Retina (tissue), 1 donor: ENCODE measurements at regions not wholly inside any gene's neighbourhood (a gene's known extent, or its start where the extent isn't known, plus 50 kb on each side); places are given as distances from the start of the nearest gene placed in this dataset.

Source experiments
- DNase-seq: peaks from one replicate; pipeline ENCODE4 v3.0.0-alpha.2; 2016

GRCh38 chr5:5042806-5043205, 97.3 kb upstream of the ADAMTS16 start:
- DNase-seq, result no peak

- no peak for DNase-seq
These were observed 96.8 kb upstream of the ADAMTS16 start for GRCh38 chr5:5043346-5043745.

- no peak for DNase-seq
These were observed 95.8 kb upstream of the ADAMTS16 start for GRCh38 chr5:5044247-5044840.

GRCh38 chr5:5046680-5047502, 93.2 kb upstream of the ADAMTS16 start:
- no peak for DNase-seq

GRCh38 chr5:5050801-5051200, 89.3 kb upstream of the ADAMTS16 start:
- DNase-seq, result no peak

- DNase-seq, result no peak
These were observed 84.4 kb upstream of the ADAMTS16 start for GRCh38 chr5:5055712-5056111.

- DNase-seq, result no peak
These were observed 78.3 kb upstream of the ADAMTS16 start for GRCh38 chr5:5061836-5062235.

GRCh38 chr5:5062525-5063302, 77.4 kb upstream of the ADAMTS16 start:
- DNase-seq, result no peak

GRCh38 chr5:5063533-5063953, 76.6 kb upstream of the ADAMTS16 start:
- DNase-seq, result no peak

GRCh38 chr5:5065472-5065871, 74.7 kb upstream of the ADAMTS16 start:
- no peak for DNase-seq

GRCh38 chr5:5066276-5067186, 73.6 kb upstream of the ADAMTS16 start:
- DNase-seq, result no peak

- DNase-seq, result no peak
These were observed 70.3 kb upstream of the ADAMTS16 start for GRCh38 chr5:5069851-5070250.

- no peak for DNase-seq
These were observed 68.6 kb upstream of the ADAMTS16 start for GRCh38 chr5:5071554-5071953.

- DNase-seq, result no peak
These were observed 62.9 kb upstream of the ADAMTS16 start for GRCh38 chr5:5077236-5077635.

- no peak for DNase-seq
These were observed 61.9 kb upstream of the ADAMTS16 start for GRCh38 chr5:5078009-5078897.

- no peak for DNase-seq
These were observed 60.3 kb upstream of the ADAMTS16 start for GRCh38 chr5:5079876-5080275.

- DNase-seq, result no peak
These were observed 59.3 kb upstream of the ADAMTS16 start for GRCh38 chr5:5080790-5081189.

GRCh38 chr5:5085381-5085780, 54.7 kb upstream of the ADAMTS16 start:
- no peak for DNase-seq

GRCh38 chr5:5089895-5090649, 50.1 kb upstream of the ADAMTS16 start:
- no peak for DNase-seq
